HEK293 (cell line): ENCODE measurements at regions not wholly inside any gene's neighbourhood (a gene's known extent, or its start where the extent isn't known, plus 50 kb on each side); places are given as distances from the start of the nearest gene placed in this dataset.

Experiments used
- CTCF ChIA-PET: fragments of 350-600 bp; formaldehyde crosslinking; extraction: SDS; loops from one replicate; lab custom pipeline; 2021; ENCODE audit warnings: antibody characterized with exemption; lab: Yijun Ruan, JAX
- POLR2A ChIA-PET: fragments of 300-600 bp; formaldehyde crosslinking; extraction: SDS; loops from one replicate; lab custom pipeline; 2020; ENCODE audit warnings: antibody characterized with exemption, inconsistent platforms; lab: Yijun Ruan, JAX
- H3K27ac ChIP-seq: fragments of 200-500 bp; sonication (Bioruptor generic); 2 replicates; pipeline ENCODE4 v1.5.1; 2014; ENCODE audit warnings: low read depth, low read length, control low read depth, inconsistent platforms; ENCODE audit errors: extremely low read depth
- H3K36me3 ChIP-seq, 2 experiments: fragments of 200-500 bp in 1 of 2; sonication (Bioruptor generic) in 1 of 2; 1 replicate in 1 of 2; 2 replicates in 1 of 2; pipeline ENCODE4 v1.5.1; 2014 to 2017; ENCODE audit warnings: inconsistent platforms in 2 of 2, low read length in 2 of 2; ENCODE audit not compliant: control insufficient read depth in 2 of 2, insufficient read depth in 1 of 2
- H3K4me1 ChIP-seq: fragments of 200-500 bp; sonication (Bioruptor generic); 2 replicates; pipeline ENCODE4 v1.5.1; 2014; ENCODE audit warnings: mild to moderate bottlenecking, low read length, inconsistent platforms; ENCODE audit not compliant: control insufficient read depth, insufficient read depth
- H3K4me3 ChIP-seq: 2 replicates; pipeline ENCODE4 v1.5.1; 2011; ENCODE audit warnings: low read depth, mild to moderate bottlenecking, control low read depth, low read length, moderate library complexity
- H3K9me3 ChIP-seq: fragments of 200-500 bp; sonication (Bioruptor generic); 2 replicates; pipeline ENCODE4 v1.5.1; 2014; ENCODE audit warnings: low read depth, low read length, inconsistent platforms; ENCODE audit not compliant: control insufficient read depth, insufficient read depth
- GLI2 ChIP-seq: fragments of 450-650 bp; formaldehyde crosslinking; IDR thresholded peaks from 2 replicates; pipeline ENCODE4; 2017; ENCODE audit warnings: missing biosample characterization, missing genetic modification characterization, low read depth, borderline replicate concordance
- SCRT2 ChIP-seq: fragments of 450-650 bp; formaldehyde crosslinking; IDR thresholded peaks from 2 replicates; pipeline ENCODE4 v1.5.1; 2016; ENCODE audit warnings: missing biosample characterization, missing genetic modification characterization
- ZFHX2 ChIP-seq: fragments of 450-650 bp; formaldehyde crosslinking; conservative IDR thresholded peaks from 2 replicates; pipeline ENCODE4 v1.5.1; 2016; ENCODE audit warnings: missing biosample characterization, missing genetic modification characterization
- ZFP69B ChIP-seq: fragments of 450-650 bp; formaldehyde crosslinking; IDR thresholded peaks from 2 replicates; pipeline ENCODE4 v1.5.1; 2016; ENCODE audit warnings: missing biosample characterization, missing genetic modification characterization
- ZNF248 ChIP-seq: fragments of 450-650 bp; formaldehyde crosslinking; IDR thresholded peaks from 2 replicates; pipeline ENCODE4 v1.5.1; 2017; ENCODE audit warnings: missing biosample characterization, missing genetic modification characterization
- ZNF324 ChIP-seq: fragments of 450-650 bp; formaldehyde crosslinking; IDR thresholded peaks from 2 replicates; pipeline ENCODE4 v1.5.1; 2016; ENCODE audit warnings: missing biosample characterization, missing genetic modification characterization
- ZNF335 ChIP-seq: fragments of 450-650 bp; formaldehyde crosslinking; conservative IDR thresholded peaks from 2 replicates; pipeline ENCODE4 v1.5.1; 2016; ENCODE audit warnings: missing biosample characterization, missing genetic modification characterization
- ZNF555 ChIP-seq: fragments of 450-650 bp; formaldehyde crosslinking; conservative IDR thresholded peaks from 2 replicates; pipeline ENCODE4 v1.5.1; 2017; ENCODE audit warnings: missing biosample characterization, mild to moderate bottlenecking, missing genetic modification characterization, inconsistent platforms
- ZNF626 ChIP-seq: fragments of 450-650 bp; sonication (Bioruptor Pico); formaldehyde crosslinking; IDR thresholded peaks from 2 replicates; pipeline ENCODE4 v1.5.1; 2018; ENCODE audit warnings: missing biosample characterization, missing genetic modification characterization, inconsistent platforms
- ZNF645 ChIP-seq: fragments of 450-650 bp; formaldehyde crosslinking; IDR thresholded peaks from 2 replicates; pipeline ENCODE4; 2016; ENCODE audit warnings: missing biosample characterization, missing genetic modification characterization
- ZNF791 ChIP-seq: fragments of 450-650 bp; formaldehyde crosslinking; IDR thresholded peaks from 2 replicates; pipeline ENCODE4 v1.5.1; 2016; ENCODE audit warnings: missing biosample characterization, missing genetic modification characterization
- ZSCAN5A ChIP-seq: fragments of 450-650 bp; formaldehyde crosslinking; IDR thresholded peaks from 2 replicates; pipeline ENCODE4 v1.5.1; 2016; ENCODE audit warnings: missing biosample characterization, missing genetic modification characterization
- TF ChIP-seq, protein P1 (sequence below): sonication (generic); formaldehyde crosslinking; IDR thresholded peaks from 2 replicates; pipeline ENCODE4 v1.8.1; 2022; ENCODE audit warnings: mild to moderate bottlenecking, moderate library complexity, missing genetic modification reagents
- TF ChIP-seq, protein P2 (sequence below): fragments of 450-650 bp; formaldehyde crosslinking; IDR thresholded peaks from 2 replicates; pipeline ENCODE4 v1.5.1; 2016; ENCODE audit warnings: missing biosample characterization, missing genetic modification characterization
- TF ChIP-seq, protein P3 (sequence below): fragments of 450-650 bp; formaldehyde crosslinking; IDR thresholded peaks from 2 replicates; pipeline ENCODE4 v1.5.1; 2016; ENCODE audit warnings: missing biosample characterization, missing genetic modification characterization

DNA sequence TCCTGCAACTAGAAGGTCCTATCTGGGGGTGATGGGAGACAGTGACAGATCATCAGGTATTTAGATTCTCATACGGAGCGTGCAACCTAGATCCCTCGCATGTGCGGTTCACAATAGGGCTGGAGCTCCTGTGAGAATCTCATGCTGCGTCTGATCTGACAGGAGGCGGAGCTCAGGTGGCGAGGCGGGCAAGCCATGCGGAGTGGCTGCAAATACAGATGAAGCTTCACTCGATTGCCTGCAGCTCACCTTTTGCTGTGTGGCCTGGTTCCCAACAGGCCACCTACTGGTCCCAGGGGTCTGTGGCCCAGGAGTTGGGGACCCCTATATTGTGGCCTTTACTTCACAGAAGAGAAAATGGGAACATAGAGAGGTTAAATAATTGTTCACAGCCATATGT is 200.4 kb downstream of the IRF8 start (continued):
- TF ChIP-seq ZNF645 (tag by site-specific recombination) (no peak), SCRT2 (tag by site-specific recombination) (no peak), ZNF248 (tag by site-specific recombination) (no peak), ZNF555 (tag by site-specific recombination) (no peak)
- TF ChIP-seq, protein P1, sequence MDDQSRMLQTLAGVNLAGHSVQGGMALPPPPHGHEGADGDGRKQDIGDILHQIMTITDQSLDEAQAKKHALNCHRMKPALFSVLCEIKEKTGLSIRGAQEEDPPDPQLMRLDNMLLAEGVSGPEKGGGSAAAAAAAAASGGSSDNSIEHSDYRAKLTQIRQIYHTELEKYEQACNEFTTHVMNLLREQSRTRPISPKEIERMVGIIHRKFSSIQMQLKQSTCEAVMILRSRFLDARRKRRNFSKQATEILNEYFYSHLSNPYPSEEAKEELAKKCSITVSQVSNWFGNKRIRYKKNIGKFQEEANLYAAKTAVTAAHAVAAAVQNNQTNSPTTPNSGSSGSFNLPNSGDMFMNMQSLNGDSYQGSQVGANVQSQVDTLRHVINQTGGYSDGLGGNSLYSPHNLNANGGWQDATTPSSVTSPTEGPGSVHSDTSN = no peak

DNA sequence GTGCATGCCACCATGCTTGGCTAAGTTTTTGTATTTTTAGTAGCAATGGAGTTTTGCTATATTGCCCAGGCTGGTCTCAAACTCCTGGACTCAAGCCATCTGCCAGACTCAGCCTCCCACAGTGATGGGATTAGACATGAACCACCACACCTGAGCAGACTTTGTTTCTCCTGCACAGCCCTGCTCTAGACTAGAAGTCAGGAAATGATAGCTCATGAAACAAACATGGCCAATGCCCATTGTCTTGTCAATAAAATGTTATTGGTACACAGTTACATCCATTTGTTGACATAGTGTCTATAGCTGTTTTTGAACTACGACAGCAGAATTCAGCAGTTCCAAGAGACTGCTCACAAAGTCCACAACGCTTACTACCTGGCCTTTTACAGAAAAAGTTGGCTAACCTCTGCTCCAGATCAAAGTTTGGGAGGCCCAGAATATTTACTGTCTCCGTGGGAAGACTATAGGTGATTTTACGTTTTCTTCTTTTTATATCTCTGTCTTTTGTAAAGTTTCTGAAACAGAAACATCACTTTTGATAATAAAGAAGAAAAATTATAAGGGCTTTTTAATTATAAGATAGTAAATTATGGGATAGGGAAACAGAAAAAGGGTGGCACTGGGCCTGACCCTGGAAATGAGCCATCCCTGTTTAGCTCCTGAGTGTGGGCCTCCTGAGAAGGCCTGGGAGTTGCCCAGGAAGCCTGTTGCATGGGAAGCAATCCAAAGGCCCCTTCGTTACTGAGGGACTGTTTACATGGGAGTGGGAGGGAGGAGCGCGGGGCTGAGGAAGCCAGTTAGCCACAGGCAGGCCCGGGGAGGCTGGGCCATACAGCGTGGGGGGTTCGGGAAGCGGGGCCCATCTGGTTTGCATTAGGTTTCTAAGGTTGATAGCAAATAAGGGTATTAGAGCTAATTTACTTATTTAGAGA is 201.5 kb downstream of the IRF8 start:
- ChIA-PET CTCF (no interaction called here), POLR2A (no interaction called here)
- Histone ChIP-seq H3K36me3 (no peaks in the 10 kb centered on the region), H3K4me3 (no peak overlapping the region), H3K27ac (no peak overlapping the region), H3K9me3 (no peaks in the 10 kb centered on the region), H3K4me1 (no peaks in the 10 kb centered on the region)
- TF ChIP-seq ZSCAN5A = no peak
- no peak for TF ChIP-seq ZNF645 (tag by site-specific recombination)
- TF ChIP-seq ZNF335 (tag by site-specific recombination) = no peak
- TF ChIP-seq ZNF791 (tag by site-specific recombination) = no peak
- TF ChIP-seq, protein P2, sequence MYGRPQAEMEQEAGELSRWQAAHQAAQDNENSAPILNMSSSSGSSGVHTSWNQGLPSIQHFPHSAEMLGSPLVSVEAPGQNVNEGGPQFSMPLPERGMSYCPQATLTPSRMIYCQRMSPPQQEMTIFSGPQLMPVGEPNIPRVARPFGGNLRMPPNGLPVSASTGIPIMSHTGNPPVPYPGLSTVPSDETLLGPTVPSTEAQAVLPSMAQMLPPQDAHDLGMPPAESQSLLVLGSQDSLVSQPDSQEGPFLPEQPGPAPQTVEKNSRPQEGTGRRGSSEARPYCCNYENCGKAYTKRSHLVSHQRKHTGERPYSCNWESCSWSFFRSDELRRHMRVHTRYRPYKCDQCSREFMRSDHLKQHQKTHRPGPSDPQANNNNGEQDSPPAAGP (tag by site-specific recombination) = no peak
- no peak for TF ChIP-seq ZNF324
- no peak for TF ChIP-seq GLI2 (tag by site-specific recombination)
- no peak for TF ChIP-seq ZNF626 (tag by site-specific recombination)
- TF ChIP-seq, protein P3, sequence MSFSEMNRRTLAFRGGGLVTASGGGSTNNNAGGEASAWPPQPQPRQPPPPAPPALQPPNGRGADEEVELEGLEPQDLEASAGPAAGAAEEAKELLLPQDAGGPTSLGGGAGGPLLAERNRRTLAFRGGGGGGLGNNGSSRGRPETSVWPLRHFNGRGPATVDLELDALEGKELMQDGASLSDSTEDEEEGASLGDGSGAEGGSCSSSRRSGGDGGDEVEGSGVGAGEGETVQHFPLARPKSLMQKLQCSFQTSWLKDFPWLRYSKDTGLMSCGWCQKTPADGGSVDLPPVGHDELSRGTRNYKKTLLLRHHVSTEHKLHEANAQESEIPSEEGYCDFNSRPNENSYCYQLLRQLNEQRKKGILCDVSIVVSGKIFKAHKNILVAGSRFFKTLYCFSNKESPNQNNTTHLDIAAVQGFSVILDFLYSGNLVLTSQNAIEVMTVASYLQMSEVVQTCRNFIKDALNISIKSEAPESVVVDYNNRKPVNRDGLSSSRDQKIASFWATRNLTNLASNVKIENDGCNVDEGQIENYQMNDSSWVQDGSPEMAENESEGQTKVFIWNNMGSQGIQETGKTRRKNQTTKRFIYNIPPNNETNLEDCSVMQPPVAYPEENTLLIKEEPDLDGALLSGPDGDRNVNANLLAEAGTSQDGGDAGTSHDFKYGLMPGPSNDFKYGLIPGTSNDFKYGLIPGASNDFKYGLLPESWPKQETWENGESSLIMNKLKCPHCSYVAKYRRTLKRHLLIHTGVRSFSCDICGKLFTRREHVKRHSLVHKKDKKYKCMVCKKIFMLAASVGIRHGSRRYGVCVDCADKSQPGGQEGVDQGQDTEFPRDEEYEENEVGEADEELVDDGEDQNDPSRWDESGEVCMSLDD (tag by site-specific recombination) = no peak
- TF ChIP-seq ZFP69B (tag by site-specific recombination) = no peak
- TF ChIP-seq SCRT2 (tag by site-specific recombination) = peak; percentile 72; the same call in 1 of the 2 replicates
- peak; percentile 14; the same call in 1 of the 2 replicates for TF ChIP-seq ZFHX2
